ENCODE measurements at regions not wholly inside any gene's neighbourhood (a gene's known extent, or its start where the extent isn't known, plus 50 kb on each side); places are given as distances from the start of the nearest gene placed in this dataset.
A peak's percentile ranks its signal among the peaks of the same experiment; 100 is the strongest.

DNA sequence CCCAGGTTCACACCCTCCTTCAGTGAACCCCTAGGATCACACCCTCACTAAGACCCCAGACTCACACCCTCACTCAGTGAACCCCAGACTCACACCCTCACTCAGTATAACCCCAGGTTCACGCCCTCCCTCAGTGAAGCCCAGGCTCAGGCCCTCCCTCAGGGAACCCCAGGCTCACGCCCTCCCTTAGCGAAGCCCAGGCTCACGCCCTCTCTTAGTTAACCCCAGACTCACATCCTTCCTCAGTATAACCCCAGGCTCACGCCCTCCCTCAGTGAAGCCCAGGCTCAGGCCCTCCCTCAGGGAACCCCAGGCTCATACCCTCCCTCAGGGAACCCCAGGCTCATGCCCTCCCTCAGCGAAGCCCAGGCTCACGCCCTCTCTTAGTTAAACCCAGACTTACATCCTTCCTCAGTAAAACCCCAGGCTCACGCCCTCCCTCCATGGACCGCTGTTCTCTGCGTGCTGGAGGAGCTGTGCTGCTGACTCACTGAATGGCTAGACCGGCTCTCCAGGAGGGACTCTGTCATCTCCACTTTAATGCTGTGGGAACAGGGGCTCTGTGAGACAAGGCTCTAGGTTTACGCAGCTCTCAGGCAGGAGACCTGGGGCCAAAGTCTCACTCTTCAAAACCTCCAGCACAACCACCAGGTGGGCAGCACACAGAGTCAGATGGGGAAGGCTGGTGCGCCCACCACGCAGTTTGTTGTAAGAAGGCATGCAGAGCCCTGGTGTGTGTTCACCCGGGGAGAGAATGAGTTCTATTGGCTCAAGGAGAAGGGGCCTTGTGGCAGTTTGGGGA, 506.9 kb upstream of the MYT1L start:
- Mint-ChIP-seq H3K27me3 (peaks cover 0 to 17% (median 3%) of the 10 kb centered on the region in 5 donors), H3K36me3 (no peaks in the 10 kb centered on the region), H3K4me1 (no peaks in the 10 kb centered on the region), H3K4me3 (no peak overlapping the region), H3K27ac (peak overlapping the region in 1 of 10 donors; percentile 37), H3K9me3 (no peaks in the 10 kb centered on the region)
- no peak for ATAC-seq
- peak in 1 of 10 donors; percentile 34 for DNase-seq
- POLR2A ChIA-PET = no interaction called here

DNA sequence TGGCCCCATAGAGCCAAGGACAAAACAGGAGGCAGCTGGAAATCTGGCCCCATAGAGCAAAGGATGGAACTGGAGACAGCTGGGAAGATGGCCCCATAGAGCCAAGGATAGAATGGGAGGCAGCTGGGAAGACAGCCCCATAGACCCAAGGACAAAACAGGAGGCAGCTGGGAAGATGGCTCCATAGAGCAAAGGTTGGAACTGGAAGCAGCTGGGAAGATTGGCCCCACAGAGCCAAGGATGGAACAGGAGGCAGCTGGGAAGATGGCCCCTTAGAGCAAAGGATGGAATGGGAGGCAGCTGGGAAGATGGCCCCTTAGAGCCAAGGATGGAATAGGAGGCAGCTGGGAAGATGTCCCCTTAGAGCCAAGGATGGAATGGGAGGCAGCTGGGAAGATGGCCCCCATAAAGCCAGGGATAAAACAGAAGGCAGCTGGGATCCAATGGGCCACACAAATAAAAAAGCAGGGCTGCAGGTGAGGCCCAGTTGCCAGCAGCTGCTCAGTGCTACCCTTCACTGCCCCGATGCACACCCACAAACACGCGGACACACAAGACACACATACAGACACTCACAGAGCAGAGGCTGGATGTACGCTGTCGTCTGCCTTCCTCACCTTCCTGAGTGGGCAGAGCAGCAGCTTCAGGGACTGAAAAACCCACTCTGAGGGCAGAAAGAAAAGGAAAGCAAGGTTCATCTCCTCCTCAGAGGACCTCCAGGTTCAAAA, 505.4 kb upstream of the MYT1L start:
- no peak for DNase-seq
- Mint-ChIP-seq H3K36me3 (no peaks in the 10 kb centered on the region), H3K4me3 (no peak overlapping the region), H3K4me1 (no peaks in the 10 kb centered on the region), H3K9me3 (no peaks in the 10 kb centered on the region), H3K27me3 (peaks cover 0 to 18% (median 3%) of the 10 kb centered on the region in 5 donors), H3K27ac (no peak overlapping the region)
- POLR2A ChIA-PET = no interaction called here
- no peak for ATAC-seq

DNA sequence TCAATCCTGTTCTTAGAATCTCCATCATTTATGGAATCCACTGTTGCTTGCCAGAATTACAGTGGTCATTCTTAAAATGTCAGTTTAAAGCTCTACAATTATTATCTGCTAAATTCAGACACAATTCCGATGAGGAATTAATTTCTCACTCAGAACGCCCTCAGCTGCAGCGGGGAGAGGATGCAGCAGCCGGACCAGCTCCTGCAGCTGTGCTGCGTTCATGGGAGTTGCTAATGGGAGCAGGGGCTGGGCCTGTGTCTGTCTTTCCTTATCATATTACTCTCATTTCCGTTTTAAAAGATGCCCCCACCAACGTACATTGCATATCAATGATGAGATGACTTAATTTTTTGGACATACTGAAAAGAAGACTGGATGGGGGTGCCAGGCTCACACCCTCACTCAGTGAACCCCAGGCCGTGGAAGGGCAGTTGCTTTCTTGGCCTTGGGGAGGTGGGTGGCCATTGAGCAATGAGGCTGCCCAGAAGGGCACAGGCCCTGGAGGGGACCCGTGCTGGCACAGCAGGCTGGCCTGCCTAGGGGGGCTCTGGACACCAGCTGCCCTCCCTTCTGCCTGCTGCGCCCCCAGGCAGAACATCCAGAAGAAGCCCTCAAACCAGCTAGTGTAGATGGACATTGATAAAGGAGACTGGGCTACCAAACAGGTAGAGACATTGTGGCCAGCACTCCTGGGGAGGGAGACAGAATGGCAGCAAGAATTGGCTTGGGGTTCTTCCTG, 503.6 kb upstream of the MYT1L start:
- H3K4me1 Mint-ChIP-seq = no peaks in the 10 kb centered on the region
- peak in 1 of 10 donors; percentile 15 for DNase-seq

DNA sequence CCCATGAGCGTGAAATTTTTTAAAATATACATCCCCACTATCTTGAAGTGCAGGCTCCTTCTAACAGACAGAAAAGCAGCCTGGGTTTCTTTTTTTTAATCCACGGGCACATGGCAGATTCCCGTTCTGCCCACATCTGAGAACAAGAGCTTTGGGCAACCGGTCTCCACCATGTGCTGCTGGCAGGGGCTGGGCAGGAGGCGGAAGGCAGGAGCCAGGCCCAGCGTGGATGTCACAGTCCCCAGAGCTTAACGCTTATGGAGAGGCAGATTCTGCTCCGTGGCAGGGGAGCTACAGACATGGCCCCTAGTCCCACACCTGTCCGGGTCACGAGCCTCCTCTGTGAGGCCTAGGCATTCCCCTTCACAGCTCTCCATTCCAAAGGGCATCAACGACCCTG, 503.0 kb upstream of the MYT1L start:
- POLR2A ChIA-PET = no interaction called here
- H3K9me3 Mint-ChIP-seq = peaks cover 0 to 4% (median 0%) of the 10 kb centered on the region in 9 donors

More for the DNA sequence above, 503.6 kb upstream of the MYT1L start:
- Mint-ChIP-seq H3K27me3 (peaks cover 0 to 31% (median 3%) of the 10 kb centered on the region in 5 donors), H3K4me3 (no peak overlapping the region), H3K36me3 (no peaks in the 10 kb centered on the region), H3K27ac (no peak overlapping the region), H3K9me3 (peaks cover 0 to 4% (median 0%) of the 10 kb centered on the region in 9 donors)
- no peak for ATAC-seq
- POLR2A ChIA-PET = no interaction called here

DNA sequence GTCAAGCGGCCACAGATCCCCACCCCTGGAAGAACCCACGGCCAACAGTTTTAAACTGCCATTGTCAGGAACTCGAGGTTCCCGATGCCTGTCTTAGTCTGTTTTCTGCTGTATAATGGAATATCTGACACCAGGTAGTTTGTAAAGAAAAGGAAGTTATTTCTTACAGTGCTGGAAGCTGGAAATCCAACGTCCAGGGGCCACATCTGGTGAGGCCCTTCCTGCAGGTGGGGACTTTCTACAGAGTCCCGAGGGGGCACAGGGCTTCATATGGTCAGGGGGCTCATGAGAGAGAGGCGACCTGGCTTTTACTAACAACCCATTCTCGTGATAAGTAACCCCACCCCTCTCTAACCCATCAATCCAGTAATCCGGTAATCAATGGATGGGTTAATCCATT, 501.6 kb upstream of the MYT1L start:
- no peaks in the 10 kb centered on the region for H3K4me1 Mint-ChIP-seq
- no peaks in the 10 kb centered on the region for H3K36me3 Mint-ChIP-seq
- H3K4me3 Mint-ChIP-seq = no peak overlapping the region
- peaks cover 0 to 21% (median 0%) of the 10 kb centered on the region in 5 donors for H3K27me3 Mint-ChIP-seq
- DNase-seq = no peak
- ATAC-seq = no peak
- POLR2A ChIA-PET = no interaction called here
- no peak overlapping the region for H3K27ac Mint-ChIP-seq
- H3K9me3 Mint-ChIP-seq = peaks cover 0 to 4% (median 0%) of the 10 kb centered on the region in 9 donors

More for the DNA sequence above, 503.0 kb upstream of the MYT1L start:
- DNase-seq = peak in 1 of 10 donors; percentile 45
- Mint-ChIP-seq H3K27me3 (peaks cover 0 to 32% (median 3%) of the 10 kb centered on the region in 5 donors), H3K4me1 (no peaks in the 10 kb centered on the region), H3K36me3 (no peaks in the 10 kb centered on the region), H3K4me3 (no peak overlapping the region), H3K27ac (no peak overlapping the region)
- ATAC-seq = no peak

DNA sequence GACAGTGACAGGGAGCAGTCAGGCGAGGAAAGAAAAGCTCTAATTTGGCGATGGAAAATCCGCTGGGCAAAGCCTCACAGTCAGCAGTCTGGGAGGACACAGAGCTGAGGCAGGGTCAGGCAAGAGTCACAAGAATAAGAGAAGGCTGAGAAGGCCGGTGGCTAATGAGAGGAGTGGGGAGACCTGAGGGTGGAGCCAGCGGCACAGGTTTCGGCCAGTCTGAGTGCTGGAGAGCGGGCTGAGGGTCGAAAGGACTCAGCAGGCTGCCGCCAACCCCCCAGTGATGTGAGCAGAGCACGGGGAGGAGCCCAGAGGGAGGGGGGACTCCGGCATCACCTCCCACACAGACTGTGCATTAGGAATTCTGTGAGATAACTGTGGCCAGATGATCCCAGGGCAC, 500.6 kb upstream of the MYT1L start:
- H3K4me3 Mint-ChIP-seq = no peak overlapping the region
- H3K4me1 Mint-ChIP-seq = no peaks in the 10 kb centered on the region
- H3K36me3 Mint-ChIP-seq = no peaks in the 10 kb centered on the region
- POLR2A ChIA-PET = no interaction called here
- peak in 1 of 10 donors; percentile 8 for DNase-seq
- peaks cover 0 to 4% (median 0%) of the 10 kb centered on the region in 9 donors for H3K9me3 Mint-ChIP-seq
- H3K27ac Mint-ChIP-seq = no peak overlapping the region
- peaks cover 0 to 21% (median 0%) of the 10 kb centered on the region in 5 donors for H3K27me3 Mint-ChIP-seq
- no peak for ATAC-seq

DNA sequence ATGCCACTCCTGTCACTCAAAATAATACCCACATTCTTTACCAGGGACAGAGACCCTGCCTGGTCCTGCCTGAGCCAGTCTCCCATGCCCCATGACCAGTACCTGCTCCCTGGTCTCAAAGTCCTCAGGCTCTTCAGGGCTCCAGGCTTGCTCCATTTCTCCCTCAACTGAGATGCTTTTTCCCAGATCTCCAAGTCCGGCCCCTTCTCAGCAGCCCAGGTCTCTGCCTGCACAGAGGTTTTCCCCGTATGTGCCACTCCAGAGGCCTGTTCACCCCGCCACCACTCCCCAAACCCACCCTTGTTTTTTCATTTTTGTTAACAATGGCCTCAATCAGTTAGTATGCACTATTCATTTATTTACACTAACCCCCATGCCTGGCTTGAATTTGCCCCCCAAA, 499.5 kb upstream of the MYT1L start:
- H3K4me1 Mint-ChIP-seq = no peaks in the 10 kb centered on the region
- H3K27me3 Mint-ChIP-seq = peaks cover 0 to 18% (median 0%) of the 10 kb centered on the region in 5 donors
- H3K27ac Mint-ChIP-seq = no peak overlapping the region
- peaks cover 0 to 4% (median 0%) of the 10 kb centered on the region in 9 donors for H3K9me3 Mint-ChIP-seq
- DNase-seq (peak in 1 of 10 donors; percentile 41), ATAC-seq (no peak)
- no peak overlapping the region for H3K4me3 Mint-ChIP-seq
- no peaks in the 10 kb centered on the region for H3K36me3 Mint-ChIP-seq
- POLR2A ChIA-PET = no interaction called here

DNA sequence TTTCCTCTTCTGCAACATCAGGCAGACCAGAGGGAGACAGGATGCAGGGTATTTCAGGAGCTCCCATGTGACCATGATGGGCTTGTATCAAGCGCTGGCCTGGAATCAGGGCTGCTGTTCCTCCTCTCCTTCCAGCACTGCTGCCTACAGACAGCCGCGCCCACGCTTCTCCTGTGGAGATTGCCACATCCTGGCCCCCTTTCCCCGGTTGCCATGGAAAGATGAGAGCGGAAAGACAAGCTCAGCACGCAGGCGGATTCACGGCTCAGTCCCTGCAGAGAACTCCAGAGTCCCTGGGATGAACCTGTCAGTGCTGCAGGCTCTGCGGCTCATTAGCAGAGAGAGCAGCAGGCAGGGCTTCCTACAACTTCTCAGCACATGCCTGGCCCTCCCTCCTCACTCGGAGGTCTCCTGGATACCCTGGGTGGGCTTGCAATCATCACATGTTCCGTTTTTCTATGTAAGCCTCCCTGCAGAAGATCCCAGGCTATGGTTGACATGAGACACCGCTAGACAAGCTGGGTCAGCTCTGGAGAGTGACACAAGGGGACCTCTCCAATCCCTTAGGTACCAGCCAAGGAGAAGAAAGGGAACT, 497.8 kb upstream of the MYT1L start:
- DNase-seq (peak in 1 of 10 donors; percentile 23), ATAC-seq (no peak)
- H3K9me3 Mint-ChIP-seq = peaks cover 0 to 4% (median 0%) of the 10 kb centered on the region in 9 donors
- no peak overlapping the region for H3K4me3 Mint-ChIP-seq
- H3K27ac Mint-ChIP-seq = no peak overlapping the region
- H3K36me3 Mint-ChIP-seq = no peaks in the 10 kb centered on the region
- no peaks in the 10 kb centered on the region for H3K4me1 Mint-ChIP-seq
- H3K27me3 Mint-ChIP-seq = peaks cover 0 to 30% (median 3%) of the 10 kb centered on the region in 5 donors
- POLR2A ChIA-PET = no interaction called here

DNA sequence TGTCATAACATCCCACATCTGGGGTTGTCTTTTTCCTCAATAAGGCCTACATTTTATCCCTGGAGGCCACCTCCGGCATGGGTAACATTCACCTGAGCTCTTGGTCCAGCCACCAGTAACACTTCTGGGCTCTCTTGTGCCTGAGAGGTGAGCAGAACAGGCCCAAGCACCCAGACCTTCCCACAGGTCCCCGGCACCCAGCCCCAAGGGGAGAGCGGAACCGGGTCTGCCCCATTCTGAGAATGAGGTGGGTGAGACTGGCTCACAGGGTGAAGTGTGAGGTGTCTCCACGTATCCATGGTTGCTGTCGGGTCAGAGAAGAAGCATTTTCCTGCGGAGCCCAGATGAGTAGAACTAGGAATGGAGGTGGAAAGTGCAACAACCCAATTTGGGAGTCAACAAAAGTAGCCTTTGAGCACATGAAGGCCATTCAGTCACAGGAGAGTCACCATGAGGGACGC, 496.7 kb upstream of the MYT1L start:
- Mint-ChIP-seq H3K27ac (no peak overlapping the region), H3K4me3 (no peak overlapping the region), H3K4me1 (no peaks in the 10 kb centered on the region), H3K36me3 (no peaks in the 10 kb centered on the region), H3K9me3 (peaks cover 0 to 4% (median 0%) of the 10 kb centered on the region in 9 donors), H3K27me3 (peaks cover 0 to 32% (median 4%) of the 10 kb centered on the region in 5 donors)
- POLR2A ChIA-PET = no interaction called here
- ATAC-seq (no peak), DNase-seq (peak in 1 of 10 donors; percentile 14)

DNA sequence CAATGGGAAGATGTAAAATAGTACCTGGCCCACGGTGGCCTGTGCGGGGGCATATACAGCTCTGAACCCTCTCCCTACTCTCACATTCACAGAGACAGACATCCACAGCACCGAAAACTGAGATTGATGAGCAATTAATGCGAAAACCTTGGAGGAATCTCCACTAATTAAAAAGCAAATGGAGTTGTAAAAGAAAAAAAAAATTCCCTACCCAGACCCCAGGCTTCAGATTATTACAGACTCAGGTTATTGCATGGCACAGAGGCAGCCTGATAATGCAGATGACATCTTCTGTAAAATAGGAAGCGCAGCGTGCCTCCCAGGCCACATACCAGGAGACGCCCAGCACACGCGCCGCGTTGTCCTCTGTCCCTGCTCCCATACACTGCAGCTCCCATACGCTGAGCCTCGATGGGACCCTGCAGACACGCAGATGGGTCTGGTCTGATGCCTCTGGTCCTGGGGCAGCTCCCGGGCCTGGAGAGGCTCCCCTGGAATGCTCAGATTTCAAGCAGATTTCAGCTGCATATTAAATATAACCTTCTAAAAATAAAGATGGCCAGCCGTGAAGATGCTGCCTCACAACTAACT, 496.1 kb upstream of the MYT1L start:
- DNase-seq (peak in 1 of 10 donors; percentile 38), ATAC-seq (no peak)
- no peaks in the 10 kb centered on the region for H3K36me3 Mint-ChIP-seq
- H3K9me3 Mint-ChIP-seq = peaks cover 0 to 7% (median 0%) of the 10 kb centered on the region in 9 donors
- H3K27me3 Mint-ChIP-seq = peaks cover 0 to 32% (median 4%) of the 10 kb centered on the region in 5 donors
- no peak overlapping the region for H3K27ac Mint-ChIP-seq
- no peaks in the 10 kb centered on the region for H3K4me1 Mint-ChIP-seq
- POLR2A ChIA-PET = no interaction called here
- H3K4me3 Mint-ChIP-seq = no peak overlapping the region

DNA sequence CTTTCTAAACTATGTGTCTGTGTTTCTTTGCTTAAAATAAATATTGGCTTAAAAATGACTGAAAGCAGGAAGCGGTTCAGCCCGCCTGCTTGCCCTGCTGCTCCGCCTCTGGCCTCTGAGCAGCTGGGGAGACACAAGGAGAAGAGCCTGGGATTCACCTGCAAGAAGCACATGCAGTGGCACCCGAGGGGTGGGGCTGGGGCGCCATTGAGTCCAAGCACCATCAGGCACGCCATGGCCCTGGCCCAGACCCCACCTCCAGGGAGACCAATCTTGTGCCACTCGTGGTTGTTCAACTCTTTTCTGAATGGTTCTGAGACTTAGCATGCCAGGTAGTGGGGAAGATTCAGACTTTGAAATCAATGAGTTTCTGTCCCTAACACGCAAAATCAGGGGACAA, 495.5 kb upstream of the MYT1L start:
- peaks cover 0 to 7% (median 1%) of the 10 kb centered on the region in 9 donors for H3K9me3 Mint-ChIP-seq
- H3K4me1 Mint-ChIP-seq = no peaks in the 10 kb centered on the region
- POLR2A ChIA-PET = no interaction called here
- H3K27me3 Mint-ChIP-seq = peaks cover 0 to 31% (median 4%) of the 10 kb centered on the region in 5 donors
- no peak overlapping the region for H3K4me3 Mint-ChIP-seq
- ATAC-seq (no peak), DNase-seq (peak in 1 of 10 donors; percentile 19)
- H3K36me3 Mint-ChIP-seq = no peaks in the 10 kb centered on the region
- H3K27ac Mint-ChIP-seq = no peak overlapping the region

DNA sequence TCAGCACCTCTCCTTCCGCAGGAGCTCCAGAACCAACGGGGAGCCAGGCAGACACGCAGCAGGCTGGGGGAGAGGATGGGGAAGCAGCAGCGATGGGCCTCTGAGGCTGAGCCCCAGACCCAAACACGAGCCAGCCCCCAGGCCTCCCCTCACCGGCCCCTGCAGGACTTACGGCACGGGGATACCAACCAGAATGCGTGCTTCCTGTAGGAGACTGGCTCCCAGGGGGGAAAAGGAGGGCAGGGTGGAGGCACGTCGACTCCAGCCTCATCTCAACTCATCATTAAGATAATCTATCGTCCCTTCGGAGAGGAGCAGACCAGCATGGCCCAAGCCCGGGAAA, 495.1 kb upstream of the MYT1L start:
- POLR2A ChIA-PET = no interaction called here
- Mint-ChIP-seq H3K9me3 (peaks cover 0 to 10% (median 6%) of the 10 kb centered on the region in 9 donors), H3K4me1 (no peaks in the 10 kb centered on the region), H3K4me3 (no peak overlapping the region), H3K36me3 (peaks cover 0 to 4% (median 0%) of the 10 kb centered on the region in 3 donors), H3K27ac (no peak overlapping the region), H3K27me3 (peaks cover 0 to 27% (median 4%) of the 10 kb centered on the region in 5 donors)
- DNase-seq (peak in 1 of 10 donors; percentile 16), ATAC-seq (no peak)

Measured in naive thymus-derived CD8-positive, alpha-beta T cell (primary cell).